ENCODE measurements at regions not wholly inside any gene's neighbourhood (a gene's known extent, or its start where the extent isn't known, plus 50 kb on each side); places are given as distances from the start of the nearest gene placed in this dataset.
A peak's percentile ranks its signal among the peaks of the same experiment; 100 is the strongest.

DNA sequence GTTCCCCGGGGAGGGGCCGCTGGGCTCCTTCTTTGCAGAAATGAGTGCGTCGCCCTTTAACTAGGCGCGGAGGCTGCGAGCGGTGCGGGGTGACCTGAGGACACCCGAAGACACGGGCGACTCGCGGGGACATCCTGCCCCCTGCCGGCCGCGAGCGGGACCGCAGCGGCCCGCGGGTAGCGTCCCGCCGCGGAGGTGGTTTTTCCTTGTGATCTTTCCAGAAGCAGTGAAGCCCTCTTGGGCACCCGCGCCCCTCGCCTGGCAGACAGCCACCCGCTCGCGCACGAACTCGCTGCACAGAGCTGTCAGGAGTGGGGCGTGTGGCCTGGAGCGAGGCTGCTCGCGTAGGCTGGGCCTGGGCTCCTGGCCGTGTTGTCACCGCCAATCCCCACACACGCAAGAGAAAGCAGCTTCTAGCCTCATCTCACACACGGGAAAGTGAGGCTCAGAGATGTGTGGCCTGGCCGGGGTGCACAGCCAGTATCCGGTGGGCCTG lies 67.2 kb downstream of the DIO3 start:
- Histone ChIP-seq H3K27ac (ENCODE audit: low read depth, low read length) (no peak overlapping the region), H3K27me3 (ENCODE audit: insufficient read depth, low read length) (peaks cover 5% of the 10 kb centered on the region), H3K9me3 (ENCODE audit: insufficient read depth, low read depth, low read length) (no peaks in the 10 kb centered on the region), H3K4me2 (ENCODE audit: low read length) (peak overlapping the region; percentile 82), H3K9ac (ENCODE audit: low read length) (peak overlapping the region; percentile 49), H3K4me1 (ENCODE audit: insufficient read depth, low read length) (no peaks in the 10 kb centered on the region), H2AFZ (ENCODE audit: low read depth, low read length) (peak overlapping the region; percentile 95), H3K79me2 (ENCODE audit: insufficient read depth, low read length) (no peaks in the 10 kb centered on the region), H3K4me3 (ENCODE audit: insufficient read depth, low read depth, low read length) (peak overlapping the region; percentile 37), H3K36me3 (ENCODE audit: insufficient read depth, low read length) (no peaks in the 10 kb centered on the region), H4K20me1 (ENCODE audit: insufficient read depth, low read length) (no peaks in the 10 kb centered on the region)
- Mint-ChIP-seq H3K4me3 (ENCODE audit: unreplicated experiment) (no peak overlapping the region), H3K27me3 (ENCODE audit: low read depth, unreplicated experiment) (peaks cover 49% of the 10 kb centered on the region), H3K9me3 (ENCODE audit: unreplicated experiment) (no peaks in the 10 kb centered on the region), H3K4me1 (ENCODE audit: low read depth, unreplicated experiment) (no peaks in the 10 kb centered on the region), H3K36me3 (ENCODE audit: low read depth, unreplicated experiment) (no peaks in the 10 kb centered on the region), H3K27ac (ENCODE audit: unreplicated experiment) (no peak overlapping the region)
- FAIRE-seq (no peak), DNase-seq (ENCODE audit: low read depth) (peak; percentile 20)
- TF ChIP-seq EZH2 (IDR thresholded peaks at IDR 0.05; ENCODE audit: insufficient read depth, low read length): no peak
- TF ChIP-seq, protein P1, sequence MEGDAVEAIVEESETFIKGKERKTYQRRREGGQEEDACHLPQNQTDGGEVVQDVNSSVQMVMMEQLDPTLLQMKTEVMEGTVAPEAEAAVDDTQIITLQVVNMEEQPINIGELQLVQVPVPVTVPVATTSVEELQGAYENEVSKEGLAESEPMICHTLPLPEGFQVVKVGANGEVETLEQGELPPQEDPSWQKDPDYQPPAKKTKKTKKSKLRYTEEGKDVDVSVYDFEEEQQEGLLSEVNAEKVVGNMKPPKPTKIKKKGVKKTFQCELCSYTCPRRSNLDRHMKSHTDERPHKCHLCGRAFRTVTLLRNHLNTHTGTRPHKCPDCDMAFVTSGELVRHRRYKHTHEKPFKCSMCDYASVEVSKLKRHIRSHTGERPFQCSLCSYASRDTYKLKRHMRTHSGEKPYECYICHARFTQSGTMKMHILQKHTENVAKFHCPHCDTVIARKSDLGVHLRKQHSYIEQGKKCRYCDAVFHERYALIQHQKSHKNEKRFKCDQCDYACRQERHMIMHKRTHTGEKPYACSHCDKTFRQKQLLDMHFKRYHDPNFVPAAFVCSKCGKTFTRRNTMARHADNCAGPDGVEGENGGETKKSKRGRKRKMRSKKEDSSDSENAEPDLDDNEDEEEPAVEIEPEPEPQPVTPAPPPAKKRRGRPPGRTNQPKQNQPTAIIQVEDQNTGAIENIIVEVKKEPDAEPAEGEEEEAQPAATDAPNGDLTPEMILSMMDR (IDR thresholded peaks at IDR 0.05; ENCODE audit: insufficient read depth, low read depth, low read length): peak; percentile 72

DNA sequence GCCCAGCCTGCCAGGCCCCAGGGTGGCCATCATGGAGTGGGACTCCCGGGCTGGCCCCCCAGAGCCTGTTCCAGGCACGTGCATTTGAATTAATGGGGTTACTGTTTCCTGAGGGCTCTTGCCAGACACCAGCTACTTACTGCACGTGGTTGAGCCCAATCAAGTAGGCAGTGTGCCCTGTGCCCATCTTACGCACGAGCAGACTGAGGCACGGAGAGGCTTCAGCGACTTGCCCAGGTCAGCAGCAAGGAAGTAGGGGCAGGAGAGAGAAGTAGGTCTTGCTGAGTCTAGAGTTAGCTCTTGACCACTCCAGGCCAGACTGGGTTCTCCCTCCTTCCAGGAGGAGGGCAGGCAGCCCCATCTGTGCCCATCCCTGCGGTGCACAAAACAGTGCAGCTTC lies 67.7 kb downstream of the DIO3 start:
- H3K4me1 ChIP-seq (ENCODE audit: insufficient read depth, low read length): no peaks in the 10 kb centered on the region
- no peaks in the 10 kb centered on the region for H4K20me1 ChIP-seq (ENCODE audit: insufficient read depth, low read length)
- no peak for FAIRE-seq
- no peak for DNase-seq (ENCODE audit: low read depth)
- Mint-ChIP-seq H3K4me1 (ENCODE audit: low read depth, unreplicated experiment) (no peaks in the 10 kb centered on the region), H3K27ac (ENCODE audit: unreplicated experiment) (no peak overlapping the region), H3K36me3 (ENCODE audit: low read depth, unreplicated experiment) (no peaks in the 10 kb centered on the region), H3K9me3 (ENCODE audit: unreplicated experiment) (no peaks in the 10 kb centered on the region), H3K4me3 (ENCODE audit: unreplicated experiment) (no peak overlapping the region), H3K27me3 (ENCODE audit: low read depth, unreplicated experiment) (peaks cover 47% of the 10 kb centered on the region)
- no peaks in the 10 kb centered on the region for H3K9me3 ChIP-seq (ENCODE audit: insufficient read depth, low read depth, low read length)
- H3K27me3 ChIP-seq (ENCODE audit: insufficient read depth, low read length): peaks cover 5% of the 10 kb centered on the region
- no peak overlapping the region for H3K4me3 ChIP-seq (ENCODE audit: insufficient read depth, low read depth, low read length)
- H3K9ac ChIP-seq (ENCODE audit: low read length): peak overlapping the region; percentile 49
- H3K4me2 ChIP-seq (ENCODE audit: low read length): peak overlapping the region; percentile 82
- no peaks in the 10 kb centered on the region for H3K79me2 ChIP-seq (ENCODE audit: insufficient read depth, low read length)
- no peaks in the 10 kb centered on the region for H3K36me3 ChIP-seq (ENCODE audit: insufficient read depth, low read length)
- H3K27ac ChIP-seq (ENCODE audit: low read depth, low read length): no peak overlapping the region
- TF ChIP-seq, protein P1 (IDR thresholded peaks at IDR 0.05; ENCODE audit: insufficient read depth, low read depth, low read length): no peak
- TF ChIP-seq EZH2 (IDR thresholded peaks at IDR 0.05; ENCODE audit: insufficient read depth, low read length): no peak
- H2AFZ ChIP-seq (ENCODE audit: low read depth, low read length): peak overlapping the region; percentile 95

DNA sequence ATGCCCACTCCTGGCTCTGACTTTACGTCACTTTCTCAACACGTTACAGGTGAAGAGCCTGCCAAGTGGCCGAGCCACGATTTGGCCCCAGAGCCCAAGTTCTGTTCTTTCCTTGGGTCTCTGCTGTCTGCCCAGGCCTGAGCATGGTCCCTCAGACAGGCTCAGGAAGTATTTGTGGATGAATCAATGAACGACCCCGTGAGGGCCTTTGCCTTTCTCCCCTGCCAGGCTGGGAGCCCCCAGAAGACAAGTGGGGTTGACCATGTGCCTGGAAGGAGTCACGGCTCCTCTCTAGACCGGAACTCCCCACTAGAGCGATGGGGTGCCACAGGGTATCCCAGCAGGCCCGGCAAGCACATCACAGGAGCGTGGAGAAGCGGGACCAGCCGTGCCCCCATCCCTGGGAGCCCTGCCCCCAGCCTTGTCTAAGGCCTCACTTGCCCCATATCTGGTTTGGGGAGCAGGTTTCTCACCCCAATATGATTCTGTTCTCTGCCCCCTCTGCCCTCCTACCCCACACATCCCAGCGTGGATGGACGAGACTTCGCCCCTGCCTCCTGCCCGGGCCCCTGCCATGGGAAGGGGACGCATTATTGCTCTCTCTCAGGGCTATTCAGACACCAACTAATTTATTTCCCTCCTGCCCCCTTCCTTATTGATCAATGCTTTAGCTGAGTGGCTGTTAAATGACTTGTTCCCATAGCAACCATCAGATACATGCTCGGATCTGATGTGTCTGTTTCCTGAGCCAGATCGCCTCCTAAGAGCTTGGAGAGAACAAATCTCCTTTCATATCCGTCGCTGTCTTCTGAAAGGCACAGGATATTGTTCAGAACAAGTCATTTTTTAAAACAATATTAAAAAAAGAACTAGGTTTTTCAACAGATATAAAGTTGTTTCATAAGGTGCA lies 69.0 kb downstream of the DIO3 start:
- H3K27ac ChIP-seq (ENCODE audit: low read depth, low read length): no peak overlapping the region
- FAIRE-seq (no peak), DNase-seq (ENCODE audit: low read depth) (no peak)
- no peak overlapping the region for H3K4me2 ChIP-seq (ENCODE audit: low read length)
- no peaks in the 10 kb centered on the region for H3K9me3 ChIP-seq (ENCODE audit: insufficient read depth, low read depth, low read length)
- no peak for TF ChIP-seq EZH2 (IDR thresholded peaks at IDR 0.05; ENCODE audit: insufficient read depth, low read length)
- TF ChIP-seq, protein P1 (IDR thresholded peaks at IDR 0.05; ENCODE audit: insufficient read depth, low read depth, low read length): no peak
- H3K79me2 ChIP-seq (ENCODE audit: insufficient read depth, low read length): no peaks in the 10 kb centered on the region
- Mint-ChIP-seq H3K36me3 (ENCODE audit: low read depth, unreplicated experiment) (no peaks in the 10 kb centered on the region), H3K27me3 (ENCODE audit: low read depth, unreplicated experiment) (peaks cover 46% of the 10 kb centered on the region), H3K27ac (ENCODE audit: unreplicated experiment) (no peak overlapping the region), H3K9me3 (ENCODE audit: unreplicated experiment) (no peaks in the 10 kb centered on the region), H3K4me3 (ENCODE audit: unreplicated experiment) (no peak overlapping the region), H3K4me1 (ENCODE audit: low read depth, unreplicated experiment) (no peaks in the 10 kb centered on the region)
- no peaks in the 10 kb centered on the region for H3K4me1 ChIP-seq (ENCODE audit: insufficient read depth, low read length)
- H4K20me1 ChIP-seq (ENCODE audit: insufficient read depth, low read length): no peaks in the 10 kb centered on the region
- H2AFZ ChIP-seq (ENCODE audit: low read depth, low read length): no peak overlapping the region
- H3K4me3 ChIP-seq (ENCODE audit: insufficient read depth, low read depth, low read length): no peak overlapping the region
- no peak overlapping the region for H3K9ac ChIP-seq (ENCODE audit: low read length)
- H3K36me3 ChIP-seq (ENCODE audit: insufficient read depth, low read length): no peaks in the 10 kb centered on the region
- H3K27me3 ChIP-seq (ENCODE audit: insufficient read depth, low read length): peaks cover 5% of the 10 kb centered on the region

Data from astrocyte (in vitro differentiated cells and primary cell).